HCT116 (cell line): ENCODE measurements at regions not wholly inside any gene's neighbourhood (a gene's known extent, or its start where the extent isn't known, plus 50 kb on each side); places are given as distances from the start of the nearest gene placed in this dataset.

ENCODE experiments used
- CTCF ChIP-seq, 3 experiments: fragments of 200-600 bp in 1 of 3; sonication (generic) in 1 of 3; IDR thresholded peaks in 2 of 3; conservative IDR thresholded peaks in 1 of 3; 2 replicates each; pipeline ENCODE4 v1.5.1; 2012 to 2017; ENCODE audit warnings: low read depth in 2 of 3, low read length in 2 of 3, antibody characterized with exemption in 1 of 3, borderline replicate concordance in 1 of 3, control low read depth in 1 of 3, mild to moderate bottlenecking in 1 of 3, mixed read lengths in 1 of 3, mixed run types in 1 of 3, moderate library complexity in 1 of 3; ENCODE audit not compliant: insufficient read depth in 1 of 3
- EGR1 ChIP-seq: IDR thresholded peaks from 2 replicates; pipeline ENCODE4 v1.6.1; 2012; ENCODE audit warnings: low read depth
- EZH2 ChIP-seq: fragments of 200-600 bp; sonication (generic); IDR thresholded peaks from 2 replicates; pipeline ENCODE4 v1.6.1; 2017; ENCODE audit warnings: antibody characterized with exemption, mixed run types
- EZH2phosphoT487 ChIP-seq: fragments of 200-600 bp; IDR thresholded peaks from 2 replicates; pipeline ENCODE4 v1.6.1; 2018; ENCODE audit warnings: antibody characterized with exemption, borderline replicate concordance
- POLR2A ChIP-seq: IDR thresholded peaks from 2 replicates; pipeline ENCODE4 v1.7.0; 2011; ENCODE audit warnings: borderline replicate concordance; ENCODE audit not compliant: insufficient read depth, insufficient read length; ENCODE audit errors: extremely low read depth
- POLR2AphosphoS5 ChIP-seq: IDR thresholded peaks from 2 replicates; pipeline ENCODE4 v1.6.1; 2011; ENCODE audit warnings: mild to moderate bottlenecking, low read depth, low read length, moderate library complexity
- REST ChIP-seq: IDR thresholded peaks from 2 replicates; pipeline ENCODE4 v1.6.1; 2012; ENCODE audit warnings: low read depth
- SIN3A ChIP-seq: IDR thresholded peaks from 2 replicates; pipeline ENCODE4 v1.6.1; 2012; ENCODE audit warnings: low read depth
- YY1 ChIP-seq: IDR thresholded peaks from 2 replicates; pipeline ENCODE4 v1.6.1; 2011; ENCODE audit warnings: low read length, low read depth, moderate library complexity, mild to moderate bottlenecking; ENCODE audit not compliant: insufficient replicate concordance; ENCODE audit errors: extremely low read depth
- ZBTB33 ChIP-seq: IDR thresholded peaks from 2 replicates; pipeline ENCODE4 v1.6.1; 2011; ENCODE audit warnings: mild to moderate bottlenecking, low read length, moderate library complexity; ENCODE audit not compliant: insufficient replicate concordance; ENCODE audit errors: extremely low read depth
- ZNF274 ChIP-seq: fragments of 200-500 bp; sonication (Bioruptor generic); IDR thresholded peaks from 2 replicates; pipeline ENCODE4 v1.6.1; 2014; ENCODE audit warnings: mild to moderate bottlenecking, low read depth, low read length, inconsistent platforms

GRCh38 chr12:14066021-14066420, 84.6 kb upstream of the GRIN2B start:
- no peak for TF ChIP-seq EZH2
- TF ChIP-seq CTCF (IDR thresholded peaks at IDR 0.05 in 2 of 3, conservative IDR thresholded peaks at IDR 0.05 in 1 of 3; ENCODE audit: borderline replicate concordance in 1 of 3, insufficient read depth in 1 of 3, low read depth in 2 of 3, low read length in 2 of 3), result no peak
- no peak for TF ChIP-seq POLR2A
- no peak for TF ChIP-seq SIN3A
- TF ChIP-seq REST, result no peak
- no peak for TF ChIP-seq POLR2AphosphoS5
- TF ChIP-seq YY1, result no peak
- TF ChIP-seq ZBTB33, result no peak
- TF ChIP-seq EGR1, result no peak
- TF ChIP-seq EZH2phosphoT487, result no peak
- no peak for TF ChIP-seq ZNF274
